HG03342 (cell line): ENCODE measurements at regions not wholly inside any gene's neighbourhood (a gene's known extent, or its start where the extent isn't known, plus 50 kb on each side); places are given as distances from the start of the nearest gene placed in this dataset.
A peak's percentile ranks its signal among the peaks of the same experiment; 100 is the strongest.
"Not testable (repeated sequence)": the region's sequence is repeated elsewhere in the genome, so short reads cannot be mapped to it uniquely, and the experiment has no call there.

Experiments
- ATAC-seq: cut with Tn5 transposase; IDR thresholded peaks from one replicate; pipeline ENCODE4 v1.9.1; 2021; ENCODE audit warnings: mild to moderate bottlenecking, moderate library complexity; ENCODE audit not compliant: unreplicated experiment

DNA sequence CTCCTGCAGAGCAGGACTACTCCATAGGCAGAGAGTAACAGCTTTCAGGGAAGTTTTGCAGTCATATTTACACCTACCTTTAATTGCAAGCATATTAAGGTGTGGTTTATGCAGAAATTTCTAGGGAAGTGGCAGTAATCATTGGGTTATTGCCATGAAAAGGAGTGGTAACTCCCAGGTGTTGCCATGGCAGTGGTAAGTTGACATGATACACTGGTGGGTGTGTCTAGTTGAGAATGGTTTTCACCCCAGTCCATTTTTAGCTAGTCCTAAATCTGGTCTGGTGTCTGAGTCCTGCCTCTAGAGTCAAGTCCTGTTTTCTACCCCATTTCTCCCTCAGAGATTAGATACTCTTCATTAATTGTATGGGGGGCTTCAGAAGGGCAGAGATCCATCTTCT lies 128.4 kb upstream of the GMNC start:
- ATAC-seq, result no peak

GRCh38 chr3:190989218-190989617 lies 126.7 kb upstream of the GMNC start:
- ATAC-seq, result no peak

GRCh38 chr3:190988102-190988501 lies 125.6 kb upstream of the GMNC start:
- no peak for ATAC-seq

DNA sequence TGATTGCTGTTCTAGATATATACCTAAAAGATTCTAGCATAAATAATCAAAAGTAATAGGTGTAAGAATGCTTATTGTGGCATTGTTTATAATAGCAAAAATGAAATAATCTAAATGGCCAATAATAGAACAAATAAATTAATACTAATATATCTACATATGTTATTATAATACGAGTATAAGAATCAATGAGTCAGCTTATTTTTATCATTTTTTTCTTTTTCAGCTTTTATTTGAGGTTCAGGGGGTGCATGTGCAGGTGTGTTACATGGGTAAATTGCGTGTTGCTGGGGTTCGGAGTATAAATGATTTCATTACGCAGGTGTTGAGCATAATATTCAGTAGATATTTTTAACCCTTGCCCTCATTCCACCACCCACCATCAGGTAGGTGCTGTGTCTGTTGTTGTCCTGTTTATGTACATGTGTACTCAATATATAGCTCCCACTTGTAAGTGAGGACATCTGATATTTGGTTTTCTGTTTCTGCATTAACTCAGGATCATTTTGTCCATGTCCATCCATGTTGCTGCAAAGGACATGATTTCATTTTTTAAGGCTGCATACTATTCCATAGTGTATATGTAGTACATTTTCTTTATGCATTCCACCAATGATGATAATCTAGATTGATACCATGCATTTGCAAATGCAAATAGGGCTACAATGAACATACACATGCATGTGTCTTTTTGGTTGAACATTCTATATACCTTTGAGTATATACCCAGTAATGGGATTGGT lies 122.2 kb upstream of the GMNC start:
- no peak for ATAC-seq

DNA sequence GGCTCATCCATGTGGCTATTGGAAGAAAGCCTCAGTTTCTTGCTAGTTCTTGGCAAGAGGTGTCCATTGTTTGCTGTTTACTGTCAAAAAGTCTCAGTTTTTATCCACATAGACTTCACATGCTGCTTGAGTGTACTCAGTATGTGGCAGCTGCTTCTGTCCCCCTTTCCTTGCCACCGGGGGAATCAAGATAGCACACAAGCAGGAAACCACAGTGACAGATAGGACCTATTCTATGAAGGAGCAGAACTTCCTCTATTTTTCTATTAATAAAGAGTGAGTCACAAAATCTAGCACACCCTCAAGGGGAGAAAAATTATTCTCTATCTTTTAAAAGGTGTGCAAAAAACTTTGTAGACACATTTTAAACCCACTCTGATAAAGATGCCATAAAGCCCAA lies 121.4 kb upstream of the GMNC start:
- ATAC-seq, result peak; percentile 86

GRCh38 chr3:190973771-190974170 lies 111.3 kb upstream of the GMNC start:
- ATAC-seq, result no peak

DNA sequence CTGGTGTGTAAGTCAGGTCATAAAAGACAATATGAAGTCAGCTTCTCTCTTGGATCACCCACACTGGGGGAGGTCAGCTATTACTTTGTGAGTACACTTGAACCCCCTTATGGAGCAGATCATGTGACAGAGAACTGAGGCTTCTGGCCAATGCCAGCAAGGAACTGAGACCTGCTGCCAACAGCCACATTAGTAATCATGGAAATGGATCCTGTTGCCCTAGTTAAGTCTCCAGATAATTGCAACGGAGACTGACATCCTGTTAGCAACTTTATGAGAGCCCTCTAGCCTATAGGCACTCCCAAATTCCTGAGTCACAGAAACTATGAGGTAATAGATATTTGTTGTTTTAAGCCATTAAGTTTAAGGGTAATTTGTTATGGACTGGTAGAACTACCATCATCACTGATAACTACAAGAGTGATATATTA lies 110.4 kb upstream of the GMNC start:
- no peak for ATAC-seq

GRCh38 chr3:190972196-190972595 lies 109.7 kb upstream of the GMNC start:
- no peak for ATAC-seq

DNA sequence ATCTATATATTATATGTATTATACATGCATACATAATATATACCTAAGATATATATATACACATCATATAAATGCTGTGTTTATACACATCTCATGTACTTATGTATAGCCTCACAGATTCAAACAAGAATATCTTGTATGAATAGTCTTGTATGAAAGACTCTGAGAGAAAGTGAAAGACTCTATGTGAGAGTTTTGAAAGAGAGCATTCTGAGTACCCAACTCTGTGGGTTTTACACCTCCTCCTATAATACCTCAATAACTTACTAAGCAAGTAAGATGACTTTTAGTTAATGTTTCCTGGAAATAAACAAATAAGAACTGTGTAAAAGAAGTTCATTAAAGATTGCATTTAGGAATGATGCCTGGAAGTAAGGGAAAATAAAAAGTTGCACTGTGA lies 108.1 kb upstream of the GMNC start:
- ATAC-seq, result no peak

- no peak for ATAC-seq
Measured at GRCh38 chr3:190968616-190969015, 106.1 kb upstream of the GMNC start.

- ATAC-seq, result not testable (repeated sequence)
Measured at GRCh38 chr3:190964931-190965330, 102.4 kb upstream of the GMNC start.

GRCh38 chr3:190959077-190959476 lies 96.6 kb upstream of the GMNC start:
- ATAC-seq, result no peak

DNA sequence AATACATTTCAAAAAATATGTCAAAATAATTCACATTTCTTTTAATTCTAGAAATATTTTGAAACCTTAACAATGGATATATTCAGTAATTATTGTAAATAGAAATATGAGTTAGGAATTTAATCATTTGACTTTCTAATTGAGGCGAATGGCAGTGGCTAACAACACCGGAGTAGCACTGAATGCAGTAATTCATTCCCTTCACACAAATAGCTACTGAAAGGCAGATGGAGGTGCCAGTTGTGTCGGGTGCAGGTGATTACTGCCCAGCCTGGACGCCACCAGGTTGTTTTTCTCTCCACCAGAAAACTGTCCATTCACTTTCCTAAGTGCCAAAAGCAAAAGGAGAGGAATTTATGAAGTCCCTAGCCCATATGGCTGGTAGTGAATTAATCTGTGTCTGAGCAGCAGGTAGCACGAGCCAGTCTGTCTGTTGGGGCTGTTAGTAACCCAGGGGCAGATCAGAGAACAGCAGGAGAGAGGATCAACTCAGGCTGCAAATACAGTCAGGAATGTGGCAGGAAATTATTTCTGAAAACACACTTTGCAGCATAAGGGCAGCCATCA lies 79.3 kb upstream of the GMNC start:
- ATAC-seq, result no peak

DNA sequence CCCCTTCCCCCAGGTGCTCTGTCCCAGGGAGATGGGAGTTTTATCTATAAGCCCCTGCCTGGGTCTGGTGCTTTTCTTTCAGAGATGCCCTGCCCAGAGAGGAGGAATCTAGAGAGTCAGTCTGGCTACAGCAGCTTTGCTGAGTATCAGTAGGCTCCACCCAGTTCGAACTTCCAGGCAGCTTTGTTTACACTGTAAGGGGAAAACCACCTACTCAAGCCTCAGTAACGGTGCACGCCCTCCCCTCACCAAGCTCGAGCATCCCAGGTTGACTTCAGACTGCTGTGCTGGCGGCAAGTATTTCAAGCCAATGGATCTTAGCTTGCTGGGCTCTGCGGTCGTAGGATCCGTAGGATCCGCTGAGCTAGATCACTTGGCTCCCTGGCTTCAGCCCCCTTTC lies 72.1 kb upstream of the GMNC start:
- ATAC-seq, result not testable (repeated sequence)

- ATAC-seq, result no peak
Measured at GRCh38 chr3:190926619-190927018, 64.1 kb upstream of the GMNC start.

DNA sequence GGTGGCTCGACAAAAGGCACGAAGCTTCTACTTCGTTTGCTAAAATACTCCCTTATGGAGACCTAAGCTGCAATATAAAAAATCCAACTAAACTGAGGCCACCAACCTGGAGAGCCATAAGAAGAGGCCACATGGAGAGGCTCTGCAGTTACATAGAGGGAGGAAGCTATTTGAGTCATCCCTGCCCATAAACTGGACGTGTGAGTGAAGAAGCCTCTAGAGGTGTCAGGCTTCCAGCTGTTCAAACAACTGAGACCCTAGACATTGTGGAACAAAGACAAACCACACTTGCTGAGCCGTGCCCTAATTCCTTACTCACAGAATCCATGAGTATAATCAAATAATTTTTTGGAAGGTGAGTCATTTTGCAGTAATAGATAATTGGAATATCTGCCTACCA lies 50.2 kb upstream of the GMNC start:
- no peak for ATAC-seq
